NCI-H2107 treated with DMSO at 0.1 percent for 48 hours (cell line): ENCODE measurements at regions not wholly inside any gene's neighbourhood (a gene's known extent, or its start where the extent isn't known, plus 50 kb on each side); places are given as distances from the start of the nearest gene placed in this dataset.

Source experiments
- DNase-seq: peaks from one replicate; lab custom pipeline; 2025; ENCODE audit not compliant: unreplicated experiment; lab: John Stamatoyannopoulos, UW

DNA sequence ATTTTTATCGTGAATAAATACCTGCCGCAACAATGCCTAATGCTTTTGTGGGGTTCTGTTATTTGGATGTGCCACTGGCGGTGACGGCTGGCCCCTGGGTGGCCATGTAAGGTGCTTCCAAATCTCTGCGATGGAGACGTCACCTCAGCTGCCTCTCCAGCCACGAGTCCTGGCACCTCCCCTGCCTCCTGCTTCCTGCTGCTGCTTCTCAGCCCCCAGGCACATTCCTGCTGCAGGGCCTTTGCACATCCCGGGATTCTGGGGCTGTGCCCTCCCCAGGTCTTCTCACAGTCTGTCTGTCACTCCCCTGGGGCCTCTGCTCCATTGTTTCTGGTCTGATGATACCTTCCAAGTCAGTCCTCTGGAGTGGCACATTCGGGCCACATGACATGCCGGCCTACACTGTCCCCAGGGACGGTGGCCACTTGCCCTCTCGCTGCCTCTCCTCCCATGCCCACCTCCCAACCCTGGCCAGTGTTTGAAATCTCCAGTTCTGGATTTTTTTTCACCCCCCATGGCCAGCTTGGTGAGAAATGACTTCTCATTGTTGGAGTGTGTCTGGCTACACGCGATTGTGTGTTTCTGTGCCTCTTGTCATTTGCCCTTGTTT, 151.8 kb downstream of the KIF26A start:
- no peak for DNase-seq

GRCh38 chr14:104290756-104291122, 152.4 kb downstream of the KIF26A start:
- no peak for DNase-seq

- DNase-seq = no peak
Observed at GRCh38 chr14:104291123-104292000, 153.0 kb downstream of the KIF26A start.

- DNase-seq = no peak
Observed at GRCh38 chr14:104292084-104292970, 153.9 kb downstream of the KIF26A start.

DNA sequence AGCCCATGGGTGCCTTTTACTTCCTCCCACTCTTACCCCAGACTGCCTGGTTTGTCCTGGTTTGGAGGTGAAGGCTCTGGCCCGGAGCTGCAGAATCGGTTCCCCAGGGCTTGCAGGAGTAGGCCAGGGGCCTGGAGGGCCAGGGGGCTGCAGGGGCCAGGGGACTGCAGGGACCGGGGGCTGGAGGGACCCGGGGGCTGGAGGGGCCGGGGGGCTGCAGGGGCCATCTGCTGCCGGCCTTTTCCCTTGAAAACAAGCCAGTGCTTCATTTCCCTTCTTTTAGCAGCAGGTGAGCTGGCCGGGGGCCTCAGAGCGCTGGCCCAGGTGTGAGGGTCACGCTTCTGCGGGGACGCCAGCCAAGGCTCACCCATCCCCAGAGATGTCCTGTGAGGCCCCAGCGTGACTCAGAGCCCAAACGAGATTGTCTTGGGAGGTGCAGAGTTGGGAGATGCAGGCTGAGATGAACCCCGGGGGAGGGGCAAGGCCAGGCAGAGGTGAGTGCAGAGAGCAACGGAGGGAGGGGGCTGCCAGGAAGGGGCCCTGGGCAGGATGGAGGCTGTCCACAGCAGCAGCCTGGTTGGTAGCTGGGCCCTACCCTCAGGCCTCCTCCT, 154.9 kb downstream of the KIF26A start:
- DNase-seq = no peak

DNA sequence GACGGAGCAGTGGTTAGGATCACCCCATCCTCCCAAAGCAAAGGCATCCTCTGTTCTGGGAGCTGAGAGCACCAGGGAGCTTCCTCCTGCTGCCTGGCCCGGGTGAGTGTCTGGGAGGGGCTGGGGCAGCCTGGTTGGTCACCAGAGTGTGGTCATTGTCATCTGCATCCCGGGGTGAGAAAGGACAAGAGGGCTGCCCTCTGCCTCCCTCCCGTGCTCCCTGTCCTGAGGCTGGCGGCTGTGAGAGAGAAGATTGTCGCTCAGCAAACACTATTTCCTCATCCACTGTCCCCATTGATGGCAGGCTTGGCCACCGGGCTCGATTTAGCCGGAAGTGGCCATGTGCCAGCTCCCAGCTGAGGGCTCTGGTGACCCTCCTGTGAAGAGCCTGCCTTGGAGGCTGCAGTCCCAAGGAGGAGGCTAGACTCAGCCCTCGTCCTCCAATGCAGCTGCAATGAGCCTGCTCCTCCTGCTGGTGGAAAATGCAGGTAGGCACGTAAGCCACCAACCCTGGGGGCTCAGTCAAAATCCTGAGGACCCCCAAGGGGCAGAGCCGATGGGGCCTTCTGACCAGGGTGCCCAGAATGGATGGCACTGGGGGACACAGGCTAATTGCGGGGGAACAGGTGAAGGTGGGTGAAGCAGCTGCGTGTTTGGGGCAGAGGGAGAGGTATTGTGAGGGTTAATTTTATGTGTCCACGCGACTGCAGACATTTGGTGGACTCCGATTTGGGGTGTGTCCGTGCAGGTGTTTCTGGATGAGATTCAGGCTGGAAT, 155.7 kb downstream of the KIF26A start:
- DNase-seq = no peak

GRCh38 chr14:104294628-104294982, 156.2 kb downstream of the KIF26A start:
- no peak for DNase-seq

- DNase-seq = no peak
Observed at GRCh38 chr14:104294983-104295680, 156.7 kb downstream of the KIF26A start.

DNA sequence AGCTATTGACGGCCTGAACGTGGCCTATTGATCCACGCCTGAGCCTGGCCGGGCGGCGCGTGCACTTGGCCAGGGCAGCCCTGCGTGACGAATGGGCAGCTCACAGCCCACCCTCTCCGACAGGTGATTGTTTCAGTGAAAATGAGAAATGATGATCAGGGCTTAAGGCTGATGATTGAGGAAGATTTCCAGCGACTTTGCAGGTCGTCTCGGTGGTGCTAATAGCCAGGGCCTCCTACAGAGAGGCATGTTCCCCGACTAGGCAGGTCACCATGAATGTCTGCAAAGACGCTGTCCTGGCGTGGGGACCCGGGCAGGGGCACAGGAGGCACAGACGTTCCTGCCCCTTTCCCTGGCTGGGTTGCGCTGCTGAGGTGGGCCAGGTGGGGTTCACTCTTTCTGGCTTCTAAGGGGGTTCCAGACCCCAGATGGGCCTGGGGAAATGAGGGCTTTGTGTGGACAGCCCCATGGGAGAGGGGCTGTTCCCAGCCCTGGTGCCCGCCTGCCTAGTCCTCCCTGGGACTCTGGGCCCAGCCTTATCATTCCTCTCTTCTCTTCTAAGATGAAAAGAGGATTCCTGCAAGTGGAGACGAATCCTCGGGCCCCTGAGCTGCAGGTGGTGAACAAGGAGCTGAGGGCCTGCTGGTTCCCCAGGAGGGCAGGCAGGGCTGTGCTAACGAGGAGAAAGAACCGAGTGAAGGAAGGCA, 157.4 kb downstream of the KIF26A start:
- DNase-seq = no peak

GRCh38 chr14:104296388-104297312, 158.3 kb downstream of the KIF26A start:
- DNase-seq = no peak

GRCh38 chr14:104297313-104297704, 158.9 kb downstream of the KIF26A start:
- no peak for DNase-seq

- no peak for DNase-seq
Observed at GRCh38 chr14:104297721-104298401, 159.5 kb downstream of the KIF26A start.

DNA sequence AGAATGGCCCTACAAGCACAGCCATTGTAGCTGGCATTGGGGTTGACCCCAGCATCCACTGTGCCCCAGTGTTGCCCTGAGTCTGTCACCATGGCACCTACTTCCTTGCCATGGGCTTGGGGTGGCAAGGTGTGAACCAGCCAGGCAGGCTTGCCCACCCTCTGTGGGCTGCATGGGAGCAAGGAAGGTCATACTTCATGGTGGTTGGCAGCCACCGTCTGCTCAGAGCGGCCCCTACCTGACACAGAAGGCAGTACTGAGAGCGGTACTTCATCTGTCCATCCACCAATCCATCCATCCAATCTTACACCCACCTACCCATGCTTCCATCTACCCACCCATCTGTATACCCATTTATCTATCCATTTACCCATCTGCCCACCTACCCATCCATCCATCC, 160.1 kb downstream of the KIF26A start:
- no peak for DNase-seq

DNA sequence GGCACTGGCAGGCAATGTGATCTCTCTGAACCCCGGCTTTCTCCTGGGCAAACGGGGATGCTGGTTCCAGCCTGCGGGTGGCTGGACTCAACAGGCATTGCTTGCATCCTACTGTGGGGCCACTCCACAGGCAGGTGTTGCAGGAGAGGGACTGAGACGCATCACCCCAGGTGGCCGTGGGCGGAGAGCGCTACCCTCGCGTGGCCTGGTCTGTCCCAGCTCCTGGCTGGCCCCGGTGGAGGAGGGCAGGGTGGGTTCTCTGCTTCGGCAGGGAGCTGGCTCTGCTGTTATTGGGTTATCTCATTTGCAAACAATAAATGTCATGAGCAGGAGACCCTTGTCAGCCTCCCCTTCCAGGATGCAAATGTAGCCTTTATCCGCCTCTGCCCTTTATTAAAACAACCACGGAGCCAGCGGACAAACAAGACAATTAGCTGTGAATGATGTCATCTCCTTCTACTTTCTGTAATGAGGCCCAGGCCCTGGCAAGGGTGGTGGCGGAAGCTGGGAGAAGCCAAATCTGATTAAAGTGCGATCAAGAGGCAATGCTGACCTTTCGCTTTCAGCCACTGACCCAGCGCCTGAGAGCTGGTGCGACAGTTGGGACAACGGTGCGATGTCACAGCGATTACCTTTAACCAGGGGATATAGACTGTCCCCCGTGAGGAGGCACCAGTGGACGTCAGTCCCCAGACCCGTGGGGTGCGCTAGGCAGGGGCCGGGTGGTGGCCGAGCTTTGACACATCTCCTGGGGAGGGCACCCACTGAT, 161.8 kb downstream of the KIF26A start:
- DNase-seq = no peak

- DNase-seq = no peak
Observed at GRCh38 chr14:104301731-104302460, 163.5 kb downstream of the KIF26A start.

DNA sequence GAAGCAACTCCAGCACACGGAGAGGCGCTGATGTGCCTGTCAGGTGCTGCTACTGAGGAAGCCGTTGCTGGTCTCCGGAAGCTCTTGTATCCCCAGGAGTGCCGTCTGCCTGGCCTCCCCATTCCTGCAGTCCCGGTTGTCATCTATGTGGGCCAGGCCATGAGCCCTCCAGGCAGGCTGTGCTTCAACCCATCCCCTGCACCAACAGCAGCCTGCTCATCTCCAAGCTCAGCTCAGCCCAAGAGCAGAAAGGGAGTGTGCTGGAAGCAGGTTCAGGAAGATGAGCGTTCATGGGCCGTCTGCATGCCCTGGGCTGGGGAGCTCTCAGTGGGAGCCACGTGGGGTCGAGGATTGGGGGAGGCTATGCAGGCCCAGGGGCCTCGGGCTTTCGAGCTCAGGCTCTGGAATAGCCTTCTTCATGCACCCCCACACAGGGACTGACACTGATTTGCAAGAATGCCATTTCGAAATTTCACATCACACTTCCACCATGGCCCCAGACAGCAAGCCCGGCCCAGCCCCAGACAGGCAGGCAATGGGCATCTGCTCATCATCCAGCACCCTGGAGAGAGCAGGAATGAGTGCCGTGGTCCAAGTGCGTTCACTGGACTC, 164.5 kb downstream of the KIF26A start:
- no peak for DNase-seq
